ENCODE measurements at regions not wholly inside any gene's neighbourhood (a gene's known extent, or its start where the extent isn't known, plus 50 kb on each side); places are given as distances from the start of the nearest gene placed in this dataset.

DNA sequence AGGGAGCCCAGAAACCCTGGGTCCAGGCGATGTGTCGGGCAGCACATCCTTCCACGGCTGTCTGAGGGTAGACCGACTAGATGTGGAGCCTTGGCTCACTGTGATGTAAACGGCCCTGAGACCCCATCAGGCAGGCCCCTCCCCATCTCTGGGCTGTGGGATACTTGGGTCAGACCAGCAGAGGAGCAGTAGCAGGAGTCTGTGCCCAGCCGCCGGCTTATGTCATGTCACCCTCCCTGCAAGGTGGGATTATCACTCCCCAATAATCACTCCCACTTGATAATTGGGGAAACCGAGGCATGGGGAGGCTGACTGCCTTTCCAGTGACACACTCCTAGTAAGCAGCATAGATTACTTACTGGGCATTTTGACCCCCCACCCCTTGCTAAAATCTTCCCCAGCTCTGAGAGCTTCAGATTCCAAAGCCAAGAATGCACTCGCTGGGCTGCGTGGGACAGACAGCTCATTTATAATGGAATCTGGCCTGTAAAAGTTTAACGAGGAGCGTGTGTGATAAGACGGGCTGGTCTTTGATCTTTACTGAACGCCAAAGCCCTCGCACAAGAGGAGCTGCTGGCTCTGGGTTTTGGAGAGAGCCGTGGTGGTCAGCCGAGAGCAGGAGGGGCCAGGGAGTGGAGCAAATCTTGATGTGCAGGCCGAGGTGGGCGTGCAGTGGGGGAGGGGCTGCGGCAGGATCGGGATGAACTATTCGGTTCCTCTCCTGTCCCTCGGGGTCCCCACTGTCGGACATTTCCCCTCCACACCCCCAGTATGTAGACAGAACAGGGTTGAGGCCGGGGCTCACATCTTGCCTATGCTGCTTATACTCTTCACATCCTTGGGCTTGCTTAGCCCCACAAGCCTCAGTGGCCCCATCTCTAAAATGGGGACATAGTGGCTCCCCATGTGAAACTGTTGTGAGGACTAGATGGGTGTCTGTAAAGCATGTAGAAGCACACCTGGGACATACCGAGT lies 200.0 kb downstream of the GLI2 start:
- H3K27me3 ChIP-seq (ENCODE audit: insufficient read depth in 3 of 3, low read length in 2 of 3): no peaks in the 10 kb centered on the region
- H3K27ac ChIP-seq: peak overlapping the region; percentile 2
- 74 to 76% (median 75%) methylated on average over 26 of the region's 26 CpGs for WGBS, 3 donors
- no peaks in the 10 kb centered on the region for H3K36me3 ChIP-seq (ENCODE audit: insufficient read depth in 1 of 2, low read depth in 1 of 2)
- no peak overlapping the region for H3K4me3 ChIP-seq
- TF ChIP-seq, protein P1, sequence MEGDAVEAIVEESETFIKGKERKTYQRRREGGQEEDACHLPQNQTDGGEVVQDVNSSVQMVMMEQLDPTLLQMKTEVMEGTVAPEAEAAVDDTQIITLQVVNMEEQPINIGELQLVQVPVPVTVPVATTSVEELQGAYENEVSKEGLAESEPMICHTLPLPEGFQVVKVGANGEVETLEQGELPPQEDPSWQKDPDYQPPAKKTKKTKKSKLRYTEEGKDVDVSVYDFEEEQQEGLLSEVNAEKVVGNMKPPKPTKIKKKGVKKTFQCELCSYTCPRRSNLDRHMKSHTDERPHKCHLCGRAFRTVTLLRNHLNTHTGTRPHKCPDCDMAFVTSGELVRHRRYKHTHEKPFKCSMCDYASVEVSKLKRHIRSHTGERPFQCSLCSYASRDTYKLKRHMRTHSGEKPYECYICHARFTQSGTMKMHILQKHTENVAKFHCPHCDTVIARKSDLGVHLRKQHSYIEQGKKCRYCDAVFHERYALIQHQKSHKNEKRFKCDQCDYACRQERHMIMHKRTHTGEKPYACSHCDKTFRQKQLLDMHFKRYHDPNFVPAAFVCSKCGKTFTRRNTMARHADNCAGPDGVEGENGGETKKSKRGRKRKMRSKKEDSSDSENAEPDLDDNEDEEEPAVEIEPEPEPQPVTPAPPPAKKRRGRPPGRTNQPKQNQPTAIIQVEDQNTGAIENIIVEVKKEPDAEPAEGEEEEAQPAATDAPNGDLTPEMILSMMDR (IDR thresholded peaks at IDR 0.05): no peak
- H3K9me3 ChIP-seq: no peaks in the 10 kb centered on the region
- intact Hi-C loops (cut with DNase I): loop anchor here (5.0 kb wide), 2 partner anchors 53 to 198 kb away; partner anchors contain the start of gene GLI2 (in 1 of the 2)
- H3K4me1 ChIP-seq: peaks cover 77% of the 10 kb centered on the region
- DNase-seq: no peak
- ATAC-seq: no peak

DNA sequence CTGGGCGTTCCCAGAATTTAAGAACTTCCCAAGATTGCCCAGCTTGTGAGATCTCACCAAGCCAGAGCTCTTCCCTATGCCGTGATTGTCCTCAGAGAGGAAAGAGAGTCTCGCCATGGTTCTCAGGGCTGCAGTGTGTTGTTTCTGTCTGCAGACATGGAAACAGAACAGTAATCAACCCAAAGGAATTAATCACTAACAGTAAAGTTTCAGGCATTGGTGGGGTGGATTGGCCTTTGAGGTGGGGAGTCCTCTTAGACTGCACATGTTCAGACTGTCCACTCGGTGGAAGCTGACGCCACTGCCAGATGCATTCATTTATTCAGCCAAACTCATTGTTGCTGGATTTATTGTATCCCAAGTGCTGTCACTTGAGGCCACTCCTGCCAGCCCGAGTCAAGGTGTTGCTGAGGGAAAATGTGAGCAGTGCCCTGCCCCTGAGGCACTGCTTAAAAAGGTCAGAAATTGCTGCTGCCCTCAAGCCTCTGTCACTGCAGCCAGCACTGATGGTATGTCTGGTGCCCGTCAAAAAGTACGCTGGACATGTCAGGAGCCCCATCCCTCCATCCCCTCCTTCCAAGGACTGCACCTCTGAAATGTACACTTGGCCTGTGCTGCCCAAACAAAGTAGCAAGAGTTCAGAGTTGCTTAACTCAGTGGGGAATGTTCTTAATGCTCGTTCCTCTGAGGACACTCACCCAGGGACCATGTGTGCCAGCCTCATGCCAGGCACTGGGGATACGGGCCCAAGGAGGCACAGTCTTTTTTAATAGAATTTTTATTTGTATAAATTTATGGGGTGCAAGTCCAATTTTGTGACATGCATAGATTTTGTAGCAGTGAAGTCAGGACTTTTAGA lies 201.0 kb downstream of the GLI2 start:
- WGBS, 3 donors: 52 to 77% (median 52%) methylated on average over 10 of the region's 10 CpGs
- no peaks in the 10 kb centered on the region for H3K9me3 ChIP-seq
- no peak overlapping the region for H3K4me3 ChIP-seq
- peaks cover 77% of the 10 kb centered on the region for H3K4me1 ChIP-seq
- DNase-seq (peak in 1 of 2 donors; percentile 67), ATAC-seq (peak; percentile 48 to 88 (median 81))
- H3K36me3 ChIP-seq (ENCODE audit: insufficient read depth in 1 of 2, low read depth in 1 of 2): no peaks in the 10 kb centered on the region
- H3K27me3 ChIP-seq (ENCODE audit: insufficient read depth in 3 of 3, low read length in 2 of 3): no peaks in the 10 kb centered on the region
- intact Hi-C loops (cut with DNase I): loop anchor here (5.0 kb wide), 2 partner anchors 54 to 199 kb away; partner anchors contain the start of gene GLI2 (in 1 of the 2)
- TF ChIP-seq, protein P1 (IDR thresholded peaks at IDR 0.05): no peak
- peak overlapping the region; percentile 46 for H3K27ac ChIP-seq

DNA sequence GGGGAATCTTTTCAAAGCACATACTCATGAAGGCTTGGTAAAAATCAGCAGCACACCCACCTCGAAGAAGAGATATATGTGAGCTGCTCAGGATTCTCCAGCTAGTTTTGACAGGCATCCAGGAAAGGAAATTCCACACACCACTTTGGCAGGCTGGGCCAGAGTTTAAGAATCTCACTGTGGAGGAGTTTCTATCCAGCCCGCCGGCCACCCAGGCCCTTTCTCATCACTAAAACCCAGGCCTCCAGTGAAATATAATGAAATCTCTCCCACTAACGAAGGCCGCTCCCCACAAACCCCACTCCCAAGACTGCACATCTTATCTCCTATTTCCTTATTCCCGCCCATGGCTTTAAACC lies 202.0 kb downstream of the GLI2 start:
- 46 to 51% (median 50%) methylated on average over 6 of the region's 6 CpGs for WGBS, 3 donors
- H3K36me3 ChIP-seq (ENCODE audit: insufficient read depth in 1 of 2, low read depth in 1 of 2): no peaks in the 10 kb centered on the region
- peaks cover 67% of the 10 kb centered on the region for H3K4me1 ChIP-seq
- TF ChIP-seq, protein P1 (IDR thresholded peaks at IDR 0.05): no peak
- no peaks in the 10 kb centered on the region for H3K9me3 ChIP-seq
- ATAC-seq (peak in 1 of 4 donors; percentile 37), DNase-seq (no peak)
- H3K4me3 ChIP-seq: no peak overlapping the region
- intact Hi-C loops (cut with DNase I): loop anchor here (5.0 kb wide), 2 partner anchors 55 to 200 kb away; partner anchors contain the start of gene GLI2 (in 1 of the 2)
- peak overlapping the region; percentile 46 for H3K27ac ChIP-seq
- H3K27me3 ChIP-seq (ENCODE audit: insufficient read depth in 3 of 3, low read length in 2 of 3): no peaks in the 10 kb centered on the region

DNA sequence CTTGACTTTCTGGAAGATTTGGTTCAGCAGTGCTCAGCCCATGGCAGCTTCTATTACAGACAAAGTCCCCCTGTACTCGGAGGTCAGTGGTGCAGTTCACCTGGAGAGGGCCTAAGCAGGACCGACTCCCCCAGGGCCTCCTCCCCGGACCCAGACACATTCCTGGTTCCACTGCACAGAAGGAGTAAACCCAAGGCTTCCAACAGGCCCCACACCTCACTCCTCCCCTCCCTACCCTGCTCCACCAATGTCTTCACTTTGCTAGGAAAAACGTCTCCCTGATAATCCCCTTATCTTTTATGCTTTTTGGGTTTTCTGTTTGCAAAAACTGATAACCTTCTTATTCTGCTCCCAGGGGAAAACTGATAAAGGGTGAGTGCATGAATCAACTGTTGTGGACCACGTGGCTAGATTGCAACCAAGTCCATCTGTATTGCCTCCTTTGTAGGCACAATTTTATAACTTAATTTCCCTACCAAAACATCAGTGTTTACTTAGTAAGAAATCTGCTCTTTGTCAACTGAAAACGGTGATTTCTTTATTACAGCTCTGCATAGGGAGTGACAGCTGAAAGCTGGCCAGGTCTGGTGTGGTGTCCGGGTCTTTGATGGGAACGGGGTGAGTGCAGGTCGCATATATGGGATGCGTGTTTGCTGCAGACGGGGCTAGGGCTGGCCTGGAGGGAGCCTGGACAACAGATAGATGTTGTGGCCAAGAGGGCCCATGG lies 202.5 kb downstream of the GLI2 start:
- peaks cover 62% of the 10 kb centered on the region for H3K4me1 ChIP-seq

More for the DNA sequence above, 202.5 kb downstream of the GLI2 start:
- H3K27me3 ChIP-seq (ENCODE audit: insufficient read depth in 3 of 3, low read length in 2 of 3): no peaks in the 10 kb centered on the region
- ATAC-seq: no peak
- no peaks in the 10 kb centered on the region for H3K9me3 ChIP-seq
- no peak overlapping the region for H3K4me3 ChIP-seq
- no peaks in the 10 kb centered on the region for H3K36me3 ChIP-seq (ENCODE audit: insufficient read depth in 1 of 2, low read depth in 1 of 2)
- no peak for DNase-seq
- WGBS, 3 donors: 37 to 50% (median 40%) methylated on average over 11 of the region's 11 CpGs
- intact Hi-C loops (cut with DNase I): loop anchor here (5.0 kb wide), 2 partner anchors 56 to 201 kb away; partner anchors contain the start of gene GLI2 (in 1 of the 2)
- TF ChIP-seq, protein P1 (IDR thresholded peaks at IDR 0.05): no peak
- peak overlapping the region; percentile 46 for H3K27ac ChIP-seq

Data from psoas muscle (tissue), 7 donors.